NCI-H526 treated with DMSO at 0.1 percent for 48 hours (cell line): ENCODE measurements at regions not wholly inside any gene's neighbourhood (a gene's known extent, or its start where the extent isn't known, plus 50 kb on each side); places are given as distances from the start of the nearest gene placed in this dataset.

Source experiments
- DNase-seq: peaks from one replicate; lab custom pipeline; 2025; lab: John Stamatoyannopoulos, UW

DNA sequence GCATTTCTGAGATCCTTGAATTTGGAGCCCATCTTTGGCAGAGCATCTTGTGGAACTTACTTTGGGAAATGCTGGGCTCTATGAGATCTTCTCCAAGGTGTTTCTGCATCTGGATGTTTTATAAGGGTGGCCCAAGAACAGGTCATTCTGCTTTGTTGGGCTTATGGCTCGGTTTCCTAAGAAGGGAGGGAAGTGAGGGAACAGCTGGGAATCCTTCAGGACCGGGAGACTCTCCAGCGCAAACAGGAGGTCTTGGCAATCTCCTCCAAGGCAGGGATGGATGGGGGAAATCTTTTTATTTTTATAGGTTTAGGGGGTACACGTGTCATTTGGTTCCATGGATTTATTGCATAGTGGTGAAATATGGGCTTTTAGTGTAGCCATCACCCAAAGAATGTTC lies 54.7 kb downstream of the IRX3 start:
- DNase-seq = no peak

DNA sequence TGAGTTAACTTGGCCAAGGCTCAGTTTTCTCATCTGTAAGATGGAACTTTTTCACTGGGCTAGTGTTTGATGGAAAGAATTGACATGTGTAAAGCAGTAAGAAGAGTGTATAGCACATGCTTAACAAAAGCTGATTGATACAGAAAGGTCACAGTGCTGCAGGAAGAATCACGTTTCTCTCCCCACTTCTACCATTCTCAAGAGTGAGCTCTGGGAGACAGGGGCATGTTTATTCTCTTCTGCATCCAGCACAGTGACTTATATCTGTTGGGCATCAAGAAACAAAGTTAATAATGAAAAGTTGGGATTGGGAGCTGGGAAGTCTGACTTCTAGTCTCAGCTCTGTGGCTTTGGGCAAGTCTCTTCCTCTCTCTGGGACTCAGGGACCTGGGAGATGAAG lies 55.3 kb downstream of the IRX3 start:
- no peak for DNase-seq

DNA sequence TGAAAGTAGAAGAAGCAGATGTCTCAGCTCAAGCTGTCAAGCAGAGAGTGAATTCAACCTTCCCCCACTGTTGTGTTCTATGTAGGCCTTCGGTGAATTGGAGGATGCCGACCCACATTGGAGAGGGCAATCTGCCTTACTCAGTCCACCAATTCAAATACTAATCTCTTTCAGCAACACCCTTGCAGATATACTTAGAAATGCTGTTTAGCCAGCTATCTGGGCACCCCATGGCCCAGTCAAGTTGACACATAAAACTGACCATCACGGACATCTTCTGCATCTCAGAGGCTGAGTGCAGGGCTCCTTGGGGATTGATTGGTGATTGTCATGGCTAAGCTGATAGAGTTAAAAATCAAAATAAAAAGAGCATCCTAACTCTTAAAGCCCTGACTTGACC lies 58.3 kb downstream of the IRX3 start:
- no peak for DNase-seq

DNA sequence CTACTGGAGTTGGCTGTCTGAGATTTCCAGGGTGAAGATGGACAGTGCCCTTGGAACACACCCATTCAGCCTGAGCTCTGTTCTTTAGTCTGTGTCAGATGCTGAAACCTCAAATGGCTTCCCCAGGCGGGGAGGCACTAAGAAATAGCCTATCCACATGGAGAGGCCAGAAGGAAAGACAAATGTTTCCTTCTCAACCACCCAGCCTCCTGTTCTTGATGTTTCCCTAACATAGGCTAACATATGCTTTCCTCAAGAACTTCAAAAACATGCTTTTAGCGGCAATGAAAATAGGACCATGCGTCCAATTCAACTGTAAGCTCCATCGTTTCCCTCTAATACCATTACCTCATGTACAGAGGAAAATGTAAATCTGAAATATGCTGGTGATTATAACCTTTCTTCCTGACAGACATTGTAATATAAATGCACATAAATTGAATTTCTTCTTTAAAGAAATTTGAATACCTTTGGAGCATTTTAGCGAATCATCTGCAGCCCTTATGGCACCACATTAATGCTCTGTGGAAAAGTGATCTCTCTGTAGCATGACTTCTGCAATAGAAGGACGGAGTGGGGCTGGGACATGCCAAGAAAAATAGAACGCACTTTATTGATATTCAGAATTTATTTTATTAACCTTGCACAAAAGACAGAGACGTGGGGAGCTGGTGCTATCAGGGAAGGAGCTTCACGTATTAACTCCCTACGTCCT lies 60.1 kb downstream of the IRX3 start:
- DNase-seq = no peak

DNA sequence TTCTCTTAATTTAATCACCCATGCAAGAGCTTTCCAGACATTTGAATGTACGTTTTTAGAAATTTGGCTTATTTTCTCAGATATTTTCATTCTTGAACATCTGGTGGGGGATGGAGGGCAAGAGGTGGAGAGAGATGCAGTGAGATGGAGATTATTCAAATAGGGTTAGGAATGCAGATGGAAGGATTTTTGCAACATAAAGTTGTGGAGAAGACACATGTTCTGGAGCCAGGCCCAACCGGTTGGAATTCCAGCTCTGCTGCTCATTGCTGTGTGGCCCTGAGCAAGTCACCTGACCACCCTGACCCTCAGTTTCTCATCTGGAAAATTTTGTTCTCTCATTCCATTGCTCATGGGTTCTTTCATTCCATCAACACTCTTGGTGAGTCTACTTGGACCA lies 66.9 kb downstream of the IRX3 start:
- DNase-seq = no peak

DNA sequence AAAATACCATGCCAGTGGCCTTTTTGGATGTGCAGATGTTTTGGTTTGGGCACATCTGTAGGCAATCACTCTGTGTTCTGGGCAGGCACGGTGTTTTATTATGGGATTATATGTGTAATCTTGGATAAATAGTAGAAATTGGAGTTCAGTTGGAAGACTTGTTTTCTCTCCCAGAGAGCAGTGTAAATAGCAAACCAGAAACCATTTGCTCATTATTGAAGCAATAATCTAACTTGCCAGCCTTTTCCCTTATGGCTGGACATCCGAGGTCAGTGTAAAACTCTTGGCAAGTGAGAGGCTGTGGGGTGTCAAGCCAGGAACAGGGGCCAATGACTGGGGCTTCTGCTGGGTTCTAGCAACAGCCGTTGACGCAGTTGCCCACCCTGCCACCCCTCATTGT lies 69.9 kb downstream of the IRX3 start:
- no peak for DNase-seq

DNA sequence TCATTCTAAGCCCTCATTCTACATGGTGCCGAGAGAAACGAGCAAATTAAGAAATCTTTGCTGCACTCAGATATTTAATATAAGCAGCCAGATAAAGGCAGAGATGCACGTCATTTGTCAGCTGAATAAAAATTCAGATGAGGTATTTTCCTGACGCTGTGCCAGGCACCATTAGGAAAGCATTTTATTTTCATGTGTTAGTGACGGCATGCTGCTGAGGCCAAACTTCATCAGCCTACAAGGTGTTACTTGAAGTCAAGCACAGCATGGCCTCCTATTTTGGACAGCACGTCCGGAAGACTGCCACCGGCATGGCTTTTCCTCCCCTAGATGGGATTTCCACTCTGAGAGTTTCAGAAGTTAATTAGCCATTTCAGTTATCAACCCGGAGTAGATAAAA lies 70.3 kb downstream of the IRX3 start:
- DNase-seq = no peak

DNA sequence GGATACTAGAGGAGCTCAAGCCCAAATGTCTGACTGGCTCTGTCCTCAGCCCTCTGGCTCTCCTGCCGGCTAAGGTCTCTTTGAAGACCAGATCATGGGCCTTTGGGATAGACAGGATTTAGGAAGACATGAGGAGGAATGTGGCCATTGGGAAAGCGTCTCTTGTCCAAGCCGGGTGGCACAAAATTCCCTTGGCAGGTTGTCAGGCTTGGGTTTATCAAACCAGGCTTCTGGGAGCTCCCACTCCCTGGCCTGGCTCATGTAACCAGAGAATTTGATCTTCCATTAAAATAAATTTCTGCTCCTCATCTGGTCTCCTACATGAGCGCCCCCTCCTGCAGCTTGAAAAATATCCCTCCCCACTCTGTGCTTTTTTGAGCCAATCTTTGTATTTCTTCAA lies 71.1 kb downstream of the IRX3 start:
- no peak for DNase-seq

DNA sequence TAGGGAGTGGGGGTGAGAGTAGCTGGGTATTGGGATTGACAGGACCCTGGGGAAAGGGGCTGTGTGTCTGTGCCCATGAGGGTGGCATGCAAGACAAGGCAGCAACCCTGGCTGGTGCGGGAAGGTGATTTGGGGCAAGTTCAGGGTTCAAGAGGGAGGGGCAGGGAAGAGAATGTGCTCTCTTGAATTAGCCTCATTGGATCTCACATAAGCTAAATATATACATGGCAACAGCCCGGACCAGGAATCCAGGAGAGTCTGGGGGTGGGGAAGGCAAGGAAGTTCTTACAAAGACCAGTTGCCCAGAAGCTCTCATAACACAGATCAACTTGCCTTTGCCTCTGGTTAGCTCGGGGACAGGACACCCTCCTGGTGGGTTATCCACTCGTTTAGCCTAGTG lies 73.3 kb downstream of the IRX3 start:
- no peak for DNase-seq

DNA sequence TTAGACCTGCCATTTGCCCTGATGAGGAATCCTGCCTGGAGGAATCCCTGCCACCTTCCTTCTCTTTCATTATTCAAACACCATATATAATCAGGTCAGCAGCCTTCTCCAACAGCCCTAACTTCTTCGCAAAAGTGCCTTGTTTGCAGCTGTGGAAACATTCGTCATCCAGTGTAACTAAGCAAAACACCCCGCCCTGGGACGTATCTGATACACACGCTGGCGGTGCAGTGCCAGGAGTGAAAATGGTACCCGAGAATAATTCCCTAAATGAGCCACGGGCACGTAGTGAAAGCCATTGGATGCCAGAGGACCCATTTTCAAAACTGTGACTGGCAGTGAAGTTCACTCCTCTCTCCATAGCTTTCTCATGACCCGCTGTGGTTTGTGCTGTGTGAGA lies 73.7 kb downstream of the IRX3 start:
- DNase-seq = no peak

DNA sequence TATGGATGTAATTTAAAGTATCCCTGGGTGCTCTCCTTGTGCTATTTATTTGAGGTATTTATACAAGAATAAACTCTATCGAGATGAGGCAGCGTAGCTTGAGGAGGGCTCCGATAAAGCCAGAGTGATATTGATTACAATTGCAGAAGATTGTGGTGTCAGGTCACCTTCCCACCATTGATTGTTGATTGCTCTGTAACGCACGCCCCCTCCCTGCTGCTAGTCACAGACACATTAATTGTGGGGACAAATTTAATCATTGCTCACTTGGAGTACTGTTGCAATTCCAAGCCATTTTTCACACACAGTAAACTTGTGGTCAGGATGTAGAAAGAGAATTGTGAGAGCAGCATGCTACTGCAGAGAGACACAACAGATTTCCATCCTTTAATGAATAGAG lies 75.4 kb downstream of the IRX3 start:
- DNase-seq = no peak

DNA sequence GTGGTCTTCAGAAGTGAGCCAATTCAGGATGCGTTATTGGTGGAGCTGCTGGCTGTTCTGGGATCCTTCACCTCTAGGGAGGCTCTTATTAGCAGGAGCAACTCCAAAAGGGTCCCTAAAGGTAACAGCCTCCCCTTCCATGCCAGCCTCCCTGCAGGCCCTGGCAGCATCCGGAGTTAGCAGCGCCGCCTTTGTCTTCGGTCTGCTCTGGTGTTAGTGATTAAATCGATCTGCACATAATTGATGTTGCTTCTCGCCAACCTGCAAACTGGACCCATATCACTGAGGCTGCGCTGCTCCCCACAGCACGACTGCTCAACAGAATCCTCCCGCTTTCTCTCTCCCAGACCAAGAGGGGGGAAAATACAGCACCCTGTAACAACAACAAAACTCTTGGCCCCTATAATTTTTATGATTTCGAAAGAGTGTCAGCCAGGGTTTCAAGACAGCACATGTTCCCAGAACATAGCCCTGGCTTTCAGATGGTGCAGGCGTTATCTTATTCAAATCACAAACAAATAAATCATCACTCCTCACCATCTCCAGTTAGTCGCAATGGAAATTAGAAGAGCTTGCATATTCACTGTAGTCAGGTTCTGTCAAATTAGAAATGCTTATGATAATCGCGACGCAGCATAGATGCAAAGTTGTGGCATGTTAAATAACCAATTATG lies 76.0 kb downstream of the IRX3 start:
- DNase-seq = peak; percentile 68

DNA sequence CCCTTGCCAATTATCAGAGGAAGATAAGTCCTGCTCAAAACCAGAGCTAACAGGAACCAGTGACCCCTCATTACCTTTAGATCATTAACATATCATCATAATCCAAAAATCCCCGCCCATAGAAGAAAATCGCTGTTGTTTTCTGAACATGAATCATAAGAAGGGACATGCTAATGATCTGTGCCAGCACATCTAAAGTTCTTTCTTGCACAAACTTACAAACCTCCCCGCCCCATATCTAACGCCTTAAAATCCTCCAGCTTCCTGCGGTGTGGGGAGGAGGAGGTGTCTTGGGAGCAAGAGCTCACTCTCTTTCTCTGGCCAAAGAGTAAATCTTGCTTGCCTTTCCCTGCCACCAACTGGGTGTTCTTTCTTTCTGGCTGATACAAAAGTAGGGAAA lies 78.3 kb downstream of the IRX3 start:
- DNase-seq = no peak

DNA sequence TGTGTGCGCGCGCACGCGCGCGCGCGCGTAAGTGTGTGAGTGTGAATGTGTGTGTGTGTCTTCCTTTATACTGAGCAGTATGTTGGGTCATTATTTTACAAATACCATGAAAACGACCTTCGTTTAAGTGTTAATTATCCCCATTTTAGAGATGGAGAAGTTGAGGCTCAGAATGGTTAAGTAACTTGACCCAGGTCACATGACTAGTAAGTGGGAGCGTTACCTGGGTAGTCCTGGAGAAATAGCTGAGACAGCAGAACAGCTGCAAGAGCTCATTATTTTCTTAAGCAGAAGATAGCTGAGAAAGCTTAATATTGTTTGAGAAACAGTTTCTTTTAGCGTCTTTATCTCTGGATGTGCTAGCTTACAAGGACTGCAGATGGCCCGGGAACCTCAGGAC lies 78.8 kb downstream of the IRX3 start:
- DNase-seq = no peak

DNA sequence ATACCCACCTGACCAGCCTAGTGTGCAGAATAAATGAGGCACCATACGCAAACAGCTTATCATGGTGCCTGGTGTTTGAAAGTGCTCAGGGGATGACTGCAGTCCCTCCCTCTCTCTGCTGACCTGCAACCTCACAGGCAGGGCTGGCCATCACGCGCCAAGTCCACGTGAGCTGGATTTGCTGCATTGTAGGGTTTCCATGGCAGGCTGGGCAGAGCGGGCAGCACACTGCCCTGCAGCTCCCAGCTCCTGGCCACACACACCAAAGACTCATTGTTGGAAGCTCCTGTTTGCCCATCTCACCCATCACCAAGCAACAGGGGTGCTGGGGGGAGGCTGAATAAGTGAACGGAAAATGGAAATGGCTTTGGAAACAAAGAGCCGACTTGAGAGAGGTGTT lies 81.8 kb downstream of the IRX3 start:
- no peak for DNase-seq

DNA sequence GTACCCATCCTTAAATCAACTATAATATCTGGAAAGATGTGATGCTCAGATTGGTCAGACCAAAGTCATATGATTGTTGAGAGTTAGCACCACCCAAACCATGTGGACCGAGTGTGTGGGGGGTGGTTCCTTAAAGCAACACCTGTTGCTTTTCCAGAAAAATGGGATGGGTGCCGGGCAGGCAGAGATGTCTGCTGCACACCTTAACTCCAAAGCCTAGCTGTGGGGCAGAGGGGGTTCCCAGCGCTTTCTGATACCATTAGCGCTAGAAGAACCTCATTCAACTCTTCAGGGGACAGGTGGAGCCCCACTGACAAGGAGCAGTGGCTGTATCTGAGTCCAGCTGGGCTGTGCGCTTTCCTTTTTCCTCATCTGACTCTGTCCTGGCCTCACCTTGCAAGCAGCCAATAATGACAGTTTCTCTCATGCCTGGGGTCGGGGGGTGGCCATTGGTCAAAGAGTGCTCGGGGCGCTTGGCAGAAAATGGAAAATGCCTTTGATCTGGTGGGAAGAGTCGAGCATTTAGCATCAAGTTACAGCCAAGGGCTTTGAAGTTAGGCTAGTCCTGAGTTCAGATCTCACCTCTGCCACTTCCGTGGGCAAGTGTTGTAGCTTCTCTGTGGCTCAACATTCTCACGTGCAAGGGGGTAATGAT lies 82.6 kb downstream of the IRX3 start:
- DNase-seq = no peak

DNA sequence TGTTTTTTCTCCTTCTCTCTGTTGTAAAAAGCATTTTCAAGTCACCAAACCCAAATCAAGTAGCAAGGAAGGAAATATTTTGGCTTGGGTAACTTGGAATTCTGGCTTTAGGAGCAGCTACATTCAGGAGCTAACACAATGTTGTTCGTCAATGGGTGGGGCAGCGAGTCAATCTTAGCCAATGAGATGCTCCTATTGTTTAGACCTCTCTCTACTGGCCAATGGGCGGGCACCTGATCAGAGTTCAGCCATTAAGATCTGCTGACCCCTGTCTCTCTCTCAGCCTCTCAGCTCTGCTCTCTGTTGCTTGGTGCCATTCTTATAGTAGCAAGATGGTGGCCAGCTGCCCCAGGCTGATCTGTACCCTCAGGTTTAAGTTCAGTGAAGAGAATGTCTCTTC lies 83.2 kb downstream of the IRX3 start:
- no peak for DNase-seq
